ENCODE measurements at regions not wholly inside any gene's neighbourhood (a gene's known extent, or its start where the extent isn't known, plus 50 kb on each side); places are given as distances from the start of the nearest gene placed in this dataset.

- Histone ChIP-seq H4K8ac (ENCODE audit: low read depth, low read length) (no peak overlapping the region), H3K4me2 (ENCODE audit: low read length) (no peak overlapping the region), H3K56ac (ENCODE audit: low read length) (no peak overlapping the region), H3K36me3 (ENCODE audit: control insufficient read depth, insufficient read depth, low read length) (no peaks in the 10 kb centered on the region), H2BK120ac (ENCODE audit: low read depth, low read length) (no peak overlapping the region), H2BK15ac (replicated peaks; ENCODE audit: low read depth) (no peak overlapping the region), H3K27ac (ENCODE audit: low read depth, low read length) (no peak overlapping the region), H3K79me1 (ENCODE audit: low read length) (no peaks in the 10 kb centered on the region), H3K18ac (ENCODE audit: low read length) (no peak overlapping the region), H3K4ac (ENCODE audit: low read depth, low read length) (no peak overlapping the region), H3K23ac (ENCODE audit: low read length) (no peak overlapping the region), H3K27me3 (ENCODE audit: insufficient read depth, low read length, poor library complexity) (no peaks in the 10 kb centered on the region), H4K5ac (ENCODE audit: low read length) (no peak overlapping the region), H2AK5ac (ENCODE audit: low read length) (no peak overlapping the region), H2BK5ac (ENCODE audit: low read length) (no peak overlapping the region), H3K4me3 (ENCODE audit: low read length) (no peak overlapping the region), H3K4me1 (ENCODE audit: control insufficient read depth, low read depth, low read length) (no peaks in the 10 kb centered on the region), H3K9ac (ENCODE audit: low read length) (no peak overlapping the region), H3K79me2 (ENCODE audit: control insufficient read depth, insufficient read depth, low read length) (no peaks in the 10 kb centered on the region)
- WGBS (ENCODE audit: extremely low coverage, insufficient coverage, low lambda C conversion rate): no CpG with 5 or more reads among the region's 4 CpGs
- DNase-seq: no peak
These were observed 133.6 kb upstream of the JUN start for GRCh38 chr1:58917436-58917835.

DNA sequence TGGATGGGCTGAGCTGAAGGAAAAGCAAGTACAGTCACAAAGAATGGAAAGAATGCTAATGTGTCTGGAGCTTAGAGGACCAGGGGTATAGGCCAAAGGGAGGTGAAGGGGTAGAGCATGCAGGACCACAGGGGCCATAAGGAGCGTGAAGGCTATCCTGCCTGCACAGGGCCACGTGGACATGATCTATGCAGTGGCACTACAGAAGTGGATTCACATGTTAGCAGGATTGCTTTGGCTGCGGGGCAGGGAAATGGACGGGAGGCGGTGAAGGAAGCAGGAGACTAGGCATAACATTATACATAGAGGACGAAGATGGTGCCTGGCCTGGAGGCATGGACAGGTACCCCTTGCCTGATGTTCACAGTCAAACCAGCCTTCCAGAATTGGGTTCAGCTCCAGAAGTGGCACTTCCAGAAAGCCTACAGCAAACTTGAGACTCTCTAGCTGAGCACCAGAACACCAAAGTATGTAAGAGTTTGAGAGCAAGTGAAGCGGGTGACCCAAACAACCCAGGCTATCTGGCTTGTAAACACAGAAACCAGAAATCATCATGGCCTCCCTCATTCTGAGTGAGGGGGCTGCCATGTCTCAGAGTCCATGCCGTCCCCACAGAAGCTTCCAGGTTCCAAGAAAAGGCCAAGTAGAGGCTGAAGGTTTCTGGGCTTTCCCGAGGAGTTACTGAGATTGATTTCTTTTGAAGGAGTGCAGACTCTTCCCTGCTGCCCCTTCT, 135.5 kb upstream of the JUN start:
- WGBS (ENCODE audit: extremely low coverage, insufficient coverage, low lambda C conversion rate): no CpG with 5 or more reads among the region's 9 CpGs
- Histone ChIP-seq H3K23ac (ENCODE audit: low read length) (no peak overlapping the region), H3K4ac (ENCODE audit: low read depth, low read length) (no peak overlapping the region), H3K18ac (ENCODE audit: low read length) (no peak overlapping the region), H3K9ac (ENCODE audit: low read length) (no peak overlapping the region), H2BK15ac (replicated peaks; ENCODE audit: low read depth) (no peak overlapping the region), H3K79me2 (ENCODE audit: control insufficient read depth, insufficient read depth, low read length) (no peaks in the 10 kb centered on the region), H3K27ac (ENCODE audit: low read depth, low read length) (no peak overlapping the region), H2AK5ac (ENCODE audit: low read length) (no peak overlapping the region), H3K56ac (ENCODE audit: low read length) (no peak overlapping the region), H3K4me3 (ENCODE audit: low read length) (no peak overlapping the region), H3K4me2 (ENCODE audit: low read length) (no peak overlapping the region), H2BK5ac (ENCODE audit: low read length) (no peak overlapping the region), H2BK120ac (ENCODE audit: low read depth, low read length) (no peak overlapping the region), H4K5ac (ENCODE audit: low read length) (no peak overlapping the region), H3K79me1 (ENCODE audit: low read length) (no peaks in the 10 kb centered on the region), H4K8ac (ENCODE audit: low read depth, low read length) (no peak overlapping the region), H3K27me3 (ENCODE audit: insufficient read depth, low read length, poor library complexity) (no peaks in the 10 kb centered on the region), H3K36me3 (ENCODE audit: control insufficient read depth, insufficient read depth, low read length) (no peaks in the 10 kb centered on the region), H3K4me1 (ENCODE audit: control insufficient read depth, low read depth, low read length) (no peaks in the 10 kb centered on the region)
- no peak for DNase-seq

DNA sequence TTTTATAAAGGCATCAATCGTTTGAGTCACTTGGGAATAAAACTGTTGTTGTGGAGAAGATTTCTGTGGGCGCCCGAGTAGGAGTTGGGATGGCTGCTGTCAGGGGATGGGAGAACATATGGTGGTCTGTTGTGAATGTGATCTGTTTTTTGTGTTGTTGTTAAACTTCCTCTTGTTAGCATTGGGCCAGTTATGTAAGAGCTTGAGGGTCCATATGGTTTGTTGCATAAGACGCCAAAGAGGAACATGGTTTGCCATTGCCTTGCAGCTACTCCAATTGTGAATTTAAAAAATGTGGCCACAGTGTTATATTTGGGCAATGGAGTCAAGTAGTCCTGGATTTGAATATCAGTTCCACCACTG, 136.1 kb upstream of the JUN start:
- no peak overlapping the region for H4K8ac ChIP-seq (ENCODE audit: low read depth, low read length)
- H2AK5ac ChIP-seq (ENCODE audit: low read length): no peak overlapping the region
- H2BK5ac ChIP-seq (ENCODE audit: low read length): no peak overlapping the region
- H3K4ac ChIP-seq (ENCODE audit: low read depth, low read length): no peak overlapping the region
- H4K5ac ChIP-seq (ENCODE audit: low read length): no peak overlapping the region
- H3K4me3 ChIP-seq (ENCODE audit: low read length): no peak overlapping the region
- H3K9ac ChIP-seq (ENCODE audit: low read length): no peak overlapping the region
- no peak overlapping the region for H3K56ac ChIP-seq (ENCODE audit: low read length)
- WGBS (ENCODE audit: extremely low coverage, insufficient coverage, low lambda C conversion rate): no CpG with 5 or more reads among the region's 4 CpGs
- no peaks in the 10 kb centered on the region for H3K27me3 ChIP-seq (ENCODE audit: insufficient read depth, low read length, poor library complexity)
- no peak overlapping the region for H2BK120ac ChIP-seq (ENCODE audit: low read depth, low read length)
- no peak for DNase-seq
- no peak overlapping the region for H3K27ac ChIP-seq (ENCODE audit: low read depth, low read length)
- H2BK15ac ChIP-seq (replicated peaks; ENCODE audit: low read depth): no peak overlapping the region
- no peaks in the 10 kb centered on the region for H3K79me2 ChIP-seq (ENCODE audit: control insufficient read depth, insufficient read depth, low read length)
- no peaks in the 10 kb centered on the region for H3K36me3 ChIP-seq (ENCODE audit: control insufficient read depth, insufficient read depth, low read length)
- no peak overlapping the region for H3K4me2 ChIP-seq (ENCODE audit: low read length)
- H3K4me1 ChIP-seq (ENCODE audit: control insufficient read depth, low read depth, low read length): no peaks in the 10 kb centered on the region
- H3K79me1 ChIP-seq (ENCODE audit: low read length): no peaks in the 10 kb centered on the region
- no peak overlapping the region for H3K18ac ChIP-seq (ENCODE audit: low read length)
- no peak overlapping the region for H3K23ac ChIP-seq (ENCODE audit: low read length)

- no peak overlapping the region for H3K4ac ChIP-seq (ENCODE audit: low read depth, low read length)
- H3K4me2 ChIP-seq (ENCODE audit: low read length): no peak overlapping the region
- H3K79me1 ChIP-seq (ENCODE audit: low read length): no peaks in the 10 kb centered on the region
- H3K9ac ChIP-seq (ENCODE audit: low read length): no peak overlapping the region
- DNase-seq: no peak
- no peaks in the 10 kb centered on the region for H3K4me1 ChIP-seq (ENCODE audit: control insufficient read depth, low read depth, low read length)
- H3K27me3 ChIP-seq (ENCODE audit: insufficient read depth, low read length, poor library complexity): no peaks in the 10 kb centered on the region
- H4K8ac ChIP-seq (ENCODE audit: low read depth, low read length): no peak overlapping the region
- H3K56ac ChIP-seq (ENCODE audit: low read length): no peak overlapping the region
- H2AK5ac ChIP-seq (ENCODE audit: low read length): no peak overlapping the region
- H3K36me3 ChIP-seq (ENCODE audit: control insufficient read depth, insufficient read depth, low read length): no peaks in the 10 kb centered on the region
- H3K23ac ChIP-seq (ENCODE audit: low read length): no peak overlapping the region
- no peaks in the 10 kb centered on the region for H3K79me2 ChIP-seq (ENCODE audit: control insufficient read depth, insufficient read depth, low read length)
- no peak overlapping the region for H2BK15ac ChIP-seq (replicated peaks; ENCODE audit: low read depth)
- WGBS (ENCODE audit: extremely low coverage, insufficient coverage, low lambda C conversion rate): no CpG with 5 or more reads among the region's 3 CpGs
- no peak overlapping the region for H3K4me3 ChIP-seq (ENCODE audit: low read length)
- H3K27ac ChIP-seq (ENCODE audit: low read depth, low read length): no peak overlapping the region
- H2BK5ac ChIP-seq (ENCODE audit: low read length): no peak overlapping the region
- no peak overlapping the region for H4K5ac ChIP-seq (ENCODE audit: low read length)
- H3K18ac ChIP-seq (ENCODE audit: low read length): no peak overlapping the region
- no peak overlapping the region for H2BK120ac ChIP-seq (ENCODE audit: low read depth, low read length)
These were observed 137.5 kb upstream of the JUN start for GRCh38 chr1:58921342-58921741.

DNA sequence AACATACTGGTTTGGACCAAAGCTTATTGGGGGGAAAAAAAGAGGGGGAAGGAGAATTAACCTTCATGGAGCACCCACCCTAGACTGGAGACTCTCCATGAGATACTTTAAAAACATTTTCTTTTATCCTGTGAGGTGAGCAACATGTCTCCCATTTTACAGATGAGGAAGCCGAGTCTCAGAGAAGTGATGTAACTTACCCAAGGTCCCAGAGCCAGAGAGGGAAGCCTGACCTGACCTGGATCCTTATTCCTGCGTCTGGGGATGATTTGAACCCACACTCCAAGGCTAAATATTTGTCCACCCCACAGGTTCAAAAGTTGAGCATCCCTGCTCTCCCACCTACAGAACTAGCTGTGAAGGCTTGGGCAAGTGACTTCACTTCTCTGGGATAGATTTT, 137.9 kb upstream of the JUN start:
- Histone ChIP-seq H3K27me3 (ENCODE audit: insufficient read depth, low read length, poor library complexity) (no peaks in the 10 kb centered on the region), H3K27ac (ENCODE audit: low read depth, low read length) (no peak overlapping the region)

More for the DNA sequence above, 137.9 kb upstream of the JUN start:
- Histone ChIP-seq H3K9ac (ENCODE audit: low read length) (no peak overlapping the region), H3K56ac (ENCODE audit: low read length) (no peak overlapping the region), H3K23ac (ENCODE audit: low read length) (no peak overlapping the region), H4K5ac (ENCODE audit: low read length) (no peak overlapping the region), H3K4me3 (ENCODE audit: low read length) (no peak overlapping the region), H2AK5ac (ENCODE audit: low read length) (no peak overlapping the region), H2BK15ac (replicated peaks; ENCODE audit: low read depth) (no peak overlapping the region), H3K18ac (ENCODE audit: low read length) (no peak overlapping the region), H3K4ac (ENCODE audit: low read depth, low read length) (no peak overlapping the region), H2BK120ac (ENCODE audit: low read depth, low read length) (no peak overlapping the region), H3K4me1 (ENCODE audit: control insufficient read depth, low read depth, low read length) (no peaks in the 10 kb centered on the region), H3K79me2 (ENCODE audit: control insufficient read depth, insufficient read depth, low read length) (no peaks in the 10 kb centered on the region), H2BK5ac (ENCODE audit: low read length) (no peak overlapping the region), H3K4me2 (ENCODE audit: low read length) (no peak overlapping the region), H4K8ac (ENCODE audit: low read depth, low read length) (no peak overlapping the region), H3K79me1 (ENCODE audit: low read length) (no peaks in the 10 kb centered on the region), H3K36me3 (ENCODE audit: control insufficient read depth, insufficient read depth, low read length) (no peaks in the 10 kb centered on the region)
- no CpG with 5 or more reads among the region's 2 CpGs for WGBS (ENCODE audit: extremely low coverage, insufficient coverage, low lambda C conversion rate)
- DNase-seq: no peak

Data from mesendoderm (in vitro differentiated cells).